SKM-1 treated with dmso at 0.1 percent for 144 hours (cell line): ENCODE measurements at regions not wholly inside any gene's neighbourhood (a gene's known extent, or its start where the extent isn't known, plus 50 kb on each side); places are given as distances from the start of the nearest gene placed in this dataset.
"Not testable (repeated sequence)": the region's sequence is repeated elsewhere in the genome, so short reads cannot be mapped to it uniquely, and the experiment has no call there.

Source experiments
- DNase-seq: peaks from one replicate; lab custom pipeline; 2025; ENCODE audit not compliant: unreplicated experiment; lab: John Stamatoyannopoulos, UW

- no peak for DNase-seq
These were observed 474.7 kb downstream of the PID1 start for GRCh38 chr2:228796386-228796785.

DNA sequence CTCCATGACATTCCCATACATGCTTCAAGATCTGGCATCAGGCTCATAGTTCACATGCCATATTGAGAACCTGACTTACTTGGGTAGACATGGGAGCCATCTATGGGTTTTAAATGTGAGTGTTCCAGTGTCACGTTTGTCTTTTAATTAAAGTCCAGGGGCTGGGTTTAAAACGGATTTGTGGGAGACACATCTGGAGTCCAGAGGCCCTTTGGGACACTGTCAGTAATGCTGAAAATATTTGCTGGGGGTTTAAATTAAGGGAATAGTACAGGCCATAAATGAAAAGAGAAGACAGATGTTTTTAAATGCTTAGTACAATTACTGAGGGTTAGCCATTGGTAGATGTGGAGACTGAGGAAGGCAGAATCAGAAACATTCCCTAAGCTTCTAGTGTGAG, 478.0 kb downstream of the PID1 start:
- no peak for DNase-seq

GRCh38 chr2:228786901-228787300, 484.2 kb downstream of the PID1 start:
- no peak for DNase-seq

DNA sequence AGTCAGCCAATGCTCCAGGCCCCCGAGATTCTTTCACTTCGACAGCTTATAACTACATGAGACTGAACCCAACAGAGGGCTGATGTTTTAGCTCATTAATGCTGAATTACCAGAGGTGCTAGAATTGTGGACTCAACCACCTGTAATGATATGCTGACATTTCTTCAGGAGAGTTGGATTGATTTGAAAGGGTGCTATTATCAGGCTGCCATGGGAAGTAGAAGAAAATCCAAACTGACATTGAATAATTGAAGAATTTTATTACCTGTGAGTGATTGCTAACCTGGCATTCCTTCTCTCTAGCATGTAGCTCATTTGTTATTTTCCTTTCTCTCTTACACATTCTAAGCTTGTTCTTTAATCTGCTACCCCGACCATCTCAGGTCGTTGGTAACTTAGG, 488.8 kb downstream of the PID1 start:
- no peak for DNase-seq

DNA sequence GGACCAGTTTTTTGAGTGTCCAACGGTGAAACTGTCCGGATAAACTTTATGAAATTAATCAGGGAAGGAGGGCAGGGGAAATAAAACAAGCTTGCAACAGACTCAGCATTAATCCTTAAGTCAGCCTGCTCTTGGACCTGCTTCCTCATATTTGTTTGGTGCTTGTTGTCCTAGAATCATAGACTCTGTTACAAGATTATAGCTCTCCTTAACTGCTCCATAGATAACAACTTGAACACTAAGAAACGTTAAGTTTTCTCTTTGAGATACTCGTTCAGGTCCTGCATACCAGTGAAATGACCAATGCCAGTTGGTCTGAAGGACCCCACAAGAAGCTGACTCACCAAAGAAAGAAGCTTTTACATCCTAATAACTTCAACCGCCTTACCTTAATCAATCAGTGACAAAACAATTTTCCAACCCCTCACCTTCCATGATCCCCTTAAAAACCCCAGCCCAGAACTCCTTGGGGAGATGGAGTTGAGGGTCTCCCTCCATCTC, 493.2 kb downstream of the PID1 start:
- no peak for DNase-seq

DNA sequence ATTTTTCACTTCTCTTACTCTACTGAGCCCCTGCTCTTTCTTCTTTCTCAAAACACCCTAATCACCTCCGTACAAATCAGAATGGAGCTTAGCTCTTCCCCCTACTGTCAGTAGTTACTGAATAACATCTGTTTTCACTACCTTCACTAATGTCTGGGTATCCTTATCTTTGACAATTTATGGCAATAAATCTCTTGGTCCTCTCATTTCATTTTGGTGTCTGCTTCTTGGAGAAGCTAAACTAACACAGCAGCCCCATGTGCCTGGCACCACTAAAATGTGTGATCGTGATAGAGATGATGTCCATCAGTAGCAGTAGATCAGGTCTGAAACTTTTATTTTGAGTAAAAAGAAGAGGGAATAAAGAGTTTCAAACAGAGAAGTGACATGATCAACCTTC, 496.5 kb downstream of the PID1 start:
- DNase-seq: no peak

- no peak for DNase-seq
These were observed 499.3 kb downstream of the PID1 start for GRCh38 chr2:228771774-228772173.

- DNase-seq: no peak
These were observed 499.8 kb downstream of the PID1 start for GRCh38 chr2:228771315-228771714.

DNA sequence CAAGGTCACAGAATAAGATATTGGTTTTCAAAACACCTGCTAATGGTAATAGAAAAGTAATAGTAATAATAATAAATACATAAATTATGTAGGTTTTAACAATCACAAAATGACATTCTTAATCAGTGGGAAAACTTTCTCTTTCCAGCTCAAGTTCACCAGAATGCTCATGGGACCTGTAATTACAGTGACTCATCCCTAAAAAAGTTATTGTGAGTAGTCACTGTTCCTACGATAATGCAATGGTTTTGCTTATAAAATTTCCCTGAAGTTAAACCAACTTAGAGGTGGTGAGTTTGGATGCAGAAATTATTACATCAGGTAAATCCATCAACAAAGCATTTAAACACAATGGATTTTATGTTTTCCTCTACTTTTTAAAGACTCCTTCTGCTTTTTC, 502.3 kb downstream of the PID1 start:
- DNase-seq: no peak

DNA sequence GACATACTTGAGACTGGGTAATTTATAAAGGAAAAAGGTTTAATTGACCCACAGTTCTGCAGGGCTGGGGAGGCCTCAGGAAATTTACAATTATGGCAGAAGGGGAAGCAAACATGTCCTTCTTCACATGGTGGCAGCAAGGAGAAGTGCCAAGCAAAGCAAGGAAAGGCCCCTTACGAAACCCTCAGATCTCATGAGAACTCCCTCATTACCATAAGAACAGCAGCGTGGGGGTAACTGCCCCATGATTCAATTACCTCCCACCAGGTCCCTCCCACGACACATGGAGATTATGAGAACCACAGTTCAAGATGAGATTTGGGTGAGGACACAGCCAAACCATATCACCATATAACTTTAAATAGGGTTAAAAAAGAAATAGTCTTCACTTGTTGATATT, 502.9 kb downstream of the PID1 start:
- DNase-seq: not testable (repeated sequence)

GRCh38 chr2:228767196-228767595, 503.9 kb downstream of the PID1 start:
- DNase-seq: no peak

GRCh38 chr2:228763379-228763981, 507.6 kb downstream of the PID1 start:
- DNase-seq: no peak

DNA sequence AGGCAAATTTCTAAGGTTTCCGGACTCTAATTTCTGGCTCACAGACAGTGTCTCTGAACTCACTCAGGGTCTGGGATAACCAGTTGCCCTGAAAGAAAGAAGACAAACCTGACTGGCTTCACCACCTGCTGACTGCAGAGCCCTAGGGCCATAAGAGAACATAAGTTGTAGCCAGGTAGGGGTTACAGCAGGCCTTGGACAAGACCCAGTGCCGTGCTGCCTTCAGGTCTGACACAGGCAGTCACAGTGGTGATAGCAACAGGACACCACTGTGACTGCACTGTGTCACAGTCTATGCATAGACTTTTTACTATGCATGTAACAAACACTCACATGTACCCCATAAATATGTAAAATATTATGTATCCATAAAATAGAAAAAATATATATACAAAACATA, 508.5 kb downstream of the PID1 start:
- DNase-seq: no peak

DNA sequence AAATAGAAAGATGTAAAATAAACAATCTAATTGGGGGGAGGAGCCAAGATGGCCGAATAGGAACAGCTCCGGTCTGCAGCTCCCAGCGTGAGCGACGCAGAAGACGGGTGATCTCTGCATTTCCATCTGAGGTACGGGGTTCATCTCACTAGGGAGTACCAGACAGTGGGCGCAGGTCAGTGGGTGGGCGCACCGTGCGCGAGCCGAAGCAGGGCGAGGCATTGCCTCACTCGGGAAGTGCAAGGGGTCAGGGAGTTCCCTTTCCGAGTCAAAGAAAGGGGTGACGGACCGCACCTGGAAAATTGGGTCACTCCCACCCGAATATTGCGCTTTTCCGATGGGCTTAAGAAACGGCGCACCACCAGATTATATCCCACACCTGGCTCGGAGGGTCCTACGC, 515.4 kb downstream of the PID1 start:
- not testable (repeated sequence) for DNase-seq

- DNase-seq: no peak
These were observed 523.6 kb downstream of the PID1 start for GRCh38 chr2:228747483-228747882.

GRCh38 chr2:228738671-228739380, 532.3 kb downstream of the PID1 start:
- no peak for DNase-seq

GRCh38 chr2:228735697-228736096, 535.4 kb downstream of the PID1 start:
- DNase-seq: no peak

- no peak for DNase-seq
These were observed 539.6 kb downstream of the PID1 start for GRCh38 chr2:228731517-228731916.

DNA sequence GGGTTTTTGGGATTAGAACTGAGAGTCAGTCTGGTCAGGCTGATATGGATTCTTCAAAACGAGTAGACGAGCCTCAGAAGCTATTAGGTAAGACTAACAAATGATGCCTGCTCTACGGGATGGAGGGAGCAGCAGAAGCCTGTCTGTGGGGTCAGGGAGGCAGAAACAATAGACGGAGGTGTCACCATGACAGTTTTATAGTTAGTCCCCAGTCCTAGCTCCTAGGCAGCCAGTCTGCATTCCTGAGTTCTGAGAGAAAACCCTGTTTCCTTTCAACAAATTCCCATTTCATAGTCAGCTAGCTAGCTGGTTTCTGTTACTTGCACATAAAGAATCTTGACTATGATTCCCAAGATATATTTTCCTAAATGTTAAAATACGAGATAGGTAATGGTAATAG, 542.1 kb downstream of the PID1 start:
- no peak for DNase-seq

- no peak for DNase-seq
These were observed 543.5 kb upstream of the SPHKAP start for GRCh38 chr2:228725031-228725430.

- no peak for DNase-seq
These were observed 542.1 kb upstream of the SPHKAP start for GRCh38 chr2:228723599-228723998.

DNA sequence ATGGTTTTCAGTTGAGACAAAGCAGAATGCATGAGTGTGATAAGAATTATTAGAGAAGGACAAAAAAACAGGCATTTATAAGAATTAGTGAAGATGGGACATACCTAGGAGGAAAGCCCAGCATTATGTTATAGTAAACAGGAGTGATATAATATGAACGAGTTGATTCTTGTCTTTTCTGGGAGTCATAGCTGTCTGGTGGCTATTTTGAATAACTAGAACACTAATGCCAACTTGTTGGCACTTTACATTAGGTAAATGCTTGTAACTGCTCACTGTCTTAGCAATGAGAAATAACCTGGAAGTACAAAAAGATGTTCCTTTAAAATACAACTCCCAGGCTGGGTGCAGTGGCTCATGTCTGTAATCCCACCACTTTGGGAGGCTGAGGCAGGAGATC, 540.8 kb upstream of the SPHKAP start:
- DNase-seq: no peak

DNA sequence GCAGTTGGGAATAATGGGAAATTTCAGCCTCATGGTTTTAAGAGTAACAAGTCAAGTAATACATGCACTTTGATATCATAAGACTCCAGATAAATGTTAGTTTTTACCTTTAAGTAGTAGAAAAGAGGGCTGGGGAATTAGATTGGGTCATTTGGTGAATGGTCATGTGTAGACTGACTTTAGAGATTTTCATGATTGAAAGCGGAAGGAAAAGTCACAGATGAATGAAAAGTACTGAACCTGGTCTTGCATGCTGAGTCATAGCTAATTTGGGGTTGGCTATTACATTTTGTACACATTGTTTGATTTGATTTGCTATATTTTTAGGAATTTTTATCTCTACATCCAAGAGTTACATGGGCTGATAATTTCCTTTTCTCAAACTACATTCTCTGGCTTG, 539.4 kb upstream of the SPHKAP start:
- no peak for DNase-seq
